ENCODE measurements at regions not wholly inside any gene's neighbourhood (a gene's known extent, or its start where the extent isn't known, plus 50 kb on each side); places are given as distances from the start of the nearest gene placed in this dataset.

DNA sequence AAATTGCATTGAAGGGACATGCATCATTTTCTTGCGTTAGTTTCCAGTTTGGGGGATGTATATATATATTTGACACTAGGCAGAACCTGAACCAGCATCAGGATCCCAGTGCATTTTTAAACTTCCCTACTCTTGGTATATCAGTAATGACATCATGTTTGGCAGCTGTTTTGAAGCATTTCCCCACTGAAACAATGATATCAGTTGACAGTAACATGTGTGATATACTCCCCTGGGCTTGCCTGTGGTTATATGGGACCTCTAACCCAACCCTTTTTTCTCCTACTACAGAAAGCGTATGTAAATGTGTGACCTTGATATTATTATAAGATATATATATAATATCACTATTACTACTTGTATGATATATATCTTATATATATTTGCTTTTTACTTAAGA lies 225.9 kb upstream of the CASK start:
- Mint-ChIP-seq H3K27me3 (no peaks in the 10 kb centered on the region), H3K27ac (no peak overlapping the region)
- CTCF ChIA-PET, result no interaction called here

GRCh38 chrX:42143866-42144592 lies 220.7 kb upstream of the CASK start:
- intact Hi-C loops (cut with micrococcal nuclease), result no loop called here
- no peak for TF ChIP-seq CTCF (IDR thresholded peaks at IDR 0.05)
- POLR2A ChIA-PET, result no interaction called here
- H3K9me3 Mint-ChIP-seq, result peaks cover 4% of the 10 kb centered on the region
- CTCF ChIA-PET, result no interaction called here
- H3K27ac Mint-ChIP-seq, result no peak overlapping the region
- ATAC-seq (ENCODE audit: low read depth), result no peak
- no peak overlapping the region for H3K4me3 Mint-ChIP-seq
- no peak for DNase-seq
- peaks cover 5% of the 10 kb centered on the region for H3K36me3 Mint-ChIP-seq (ENCODE audit: low read depth)
- H3K27me3 Mint-ChIP-seq, result no peaks in the 10 kb centered on the region
- H3K4me1 Mint-ChIP-seq, result no peaks in the 10 kb centered on the region

More for the DNA sequence above, 225.9 kb upstream of the CASK start:
- Mint-ChIP-seq H3K9me3 (no peaks in the 10 kb centered on the region), H3K4me1 (no peaks in the 10 kb centered on the region), H3K36me3 (ENCODE audit: low read depth) (no peaks in the 10 kb centered on the region), H3K4me3 (no peak overlapping the region)
- no peak for TF ChIP-seq CTCF (IDR thresholded peaks at IDR 0.05)
- intact Hi-C loops (cut with micrococcal nuclease), result no loop called here
- ATAC-seq (ENCODE audit: low read depth) (no peak), DNase-seq (no peak)
- POLR2A ChIA-PET, result no interaction called here

DNA sequence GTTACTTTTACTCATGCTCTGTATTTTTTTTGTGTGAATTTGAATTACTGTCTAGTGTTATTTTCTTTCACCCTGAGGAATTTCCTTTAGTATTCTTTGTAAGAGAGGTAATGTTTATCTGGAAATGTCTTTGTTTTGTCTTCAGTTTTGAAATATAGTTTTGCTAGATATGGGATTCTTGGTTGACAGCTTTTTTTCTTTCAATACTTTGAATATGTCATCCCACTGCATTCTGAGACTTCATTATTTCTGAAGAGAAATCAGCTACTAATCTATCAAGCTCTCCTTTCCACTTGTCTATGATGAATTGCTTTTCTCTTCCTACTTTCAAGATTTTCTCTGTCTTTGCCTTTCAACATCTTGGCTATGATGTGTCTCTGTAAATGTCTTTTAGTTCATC lies 217.0 kb upstream of the CASK start:
- ChIA-PET POLR2A (no interaction called here), CTCF (no interaction called here)
- intact Hi-C loops (cut with micrococcal nuclease), result no loop called here
- Mint-ChIP-seq H3K36me3 (ENCODE audit: low read depth) (peaks cover 6% of the 10 kb centered on the region), H3K4me3 (no peak overlapping the region), H3K4me1 (no peaks in the 10 kb centered on the region), H3K27me3 (no peaks in the 10 kb centered on the region), H3K27ac (no peak overlapping the region), H3K9me3 (peaks cover 12% of the 10 kb centered on the region)
- no peak for ATAC-seq (ENCODE audit: low read depth)
- no peak for TF ChIP-seq CTCF (IDR thresholded peaks at IDR 0.05)
- no peak for DNase-seq

- H3K4me3 Mint-ChIP-seq, result no peak overlapping the region
- intact Hi-C loops (cut with micrococcal nuclease), result no loop called here
- DNase-seq (no peak), ATAC-seq (ENCODE audit: low read depth) (no peak)
- H3K36me3 Mint-ChIP-seq (ENCODE audit: low read depth), result peaks cover 6% of the 10 kb centered on the region
- H3K27ac Mint-ChIP-seq, result no peak overlapping the region
- ChIA-PET CTCF (no interaction called here), POLR2A (no interaction called here)
- no peaks in the 10 kb centered on the region for H3K27me3 Mint-ChIP-seq
- peaks cover 11% of the 10 kb centered on the region for H3K9me3 Mint-ChIP-seq
- no peak for TF ChIP-seq CTCF (IDR thresholded peaks at IDR 0.05)
- H3K4me1 Mint-ChIP-seq, result no peaks in the 10 kb centered on the region
Measured at GRCh38 chrX:42135583-42136228, 212.4 kb upstream of the CASK start.

DNA sequence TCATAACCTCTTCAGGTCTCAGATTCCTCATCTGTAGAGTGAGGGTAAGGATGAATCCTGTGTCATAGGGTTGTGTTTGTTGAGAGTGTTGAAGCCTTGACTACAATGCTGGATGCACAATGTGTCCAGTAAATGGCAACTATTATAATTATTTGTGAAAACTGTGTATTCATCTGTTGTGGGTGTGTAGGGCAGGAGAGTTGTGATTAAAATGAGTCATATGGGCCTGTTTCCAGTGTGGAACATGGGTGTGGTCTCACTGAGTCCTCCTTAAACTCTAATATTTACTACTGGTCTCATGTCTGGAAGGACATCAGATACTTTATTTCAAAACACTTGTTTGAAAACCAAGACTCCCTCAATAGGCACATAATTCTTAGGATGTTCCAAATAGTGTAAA lies 208.5 kb upstream of the CASK start:
- ChIA-PET POLR2A (no interaction called here), CTCF (no interaction called here)
- H3K4me1 Mint-ChIP-seq, result peaks cover 31% of the 10 kb centered on the region
- intact Hi-C loops (cut with micrococcal nuclease), result no loop called here
- peaks cover 3% of the 10 kb centered on the region for H3K9me3 Mint-ChIP-seq
- ATAC-seq (ENCODE audit: low read depth), result no peak
- no peak overlapping the region for H3K27ac Mint-ChIP-seq
- no peak overlapping the region for H3K4me3 Mint-ChIP-seq
- no peaks in the 10 kb centered on the region for H3K36me3 Mint-ChIP-seq (ENCODE audit: low read depth)
- H3K27me3 Mint-ChIP-seq, result no peaks in the 10 kb centered on the region
- DNase-seq, result no peak
- no peak for TF ChIP-seq CTCF (IDR thresholded peaks at IDR 0.05)

Data from activated B cell treated with CpG ODN at 0.5 μM for 24 hours (primary cell).